ENCODE measurements at regions not wholly inside any gene's neighbourhood (a gene's known extent, or its start where the extent isn't known, plus 50 kb on each side); places are given as distances from the start of the nearest gene placed in this dataset.

GRCh38 chr18:22848615-22849014 lies 84.5 kb upstream of the RBBP8 start:
- no peak for DNase-seq (ENCODE audit: low spot score)
- Histone ChIP-seq H3K27ac (no peak overlapping the region), H3K4me3 (no peak overlapping the region)
- TF ChIP-seq CTCF (IDR thresholded peaks at IDR 0.05), result no peak

GRCh38 chr18:22856870-22857269 lies 76.3 kb upstream of the RBBP8 start:
- no peak for DNase-seq (ENCODE audit: low spot score)
- H3K27ac ChIP-seq, result no peak overlapping the region
- H3K4me3 ChIP-seq, result no peak overlapping the region
- no peak for TF ChIP-seq CTCF (IDR thresholded peaks at IDR 0.05)

GRCh38 chr18:22858121-22858520 lies 75.0 kb upstream of the RBBP8 start:
- H3K4me3 ChIP-seq, result no peak overlapping the region
- H3K27ac ChIP-seq, result no peak overlapping the region
- no peak for TF ChIP-seq CTCF (IDR thresholded peaks at IDR 0.05)
- no peak for DNase-seq (ENCODE audit: low spot score)

GRCh38 chr18:22860807-22861206 lies 72.3 kb upstream of the RBBP8 start:
- no peak overlapping the region for H3K27ac ChIP-seq
- H3K4me3 ChIP-seq, result no peak overlapping the region
- no peak for TF ChIP-seq CTCF (IDR thresholded peaks at IDR 0.05)
- DNase-seq (ENCODE audit: low spot score), result no peak

GRCh38 chr18:22865354-22866116 lies 67.6 kb upstream of the RBBP8 start:
- Histone ChIP-seq H3K4me3 (no peak overlapping the region), H3K27ac (no peak overlapping the region)
- DNase-seq (ENCODE audit: low spot score), result no peak
- no peak for TF ChIP-seq CTCF (IDR thresholded peaks at IDR 0.05)

GRCh38 chr18:22868831-22869230 lies 64.3 kb upstream of the RBBP8 start:
- Histone ChIP-seq H3K27ac (no peak overlapping the region), H3K4me3 (no peak overlapping the region)
- no peak for DNase-seq (ENCODE audit: low spot score)
- no peak for TF ChIP-seq CTCF (IDR thresholded peaks at IDR 0.05)

- DNase-seq (ENCODE audit: low spot score), result no peak
- no peak for TF ChIP-seq CTCF (IDR thresholded peaks at IDR 0.05)
- no peak overlapping the region for H3K27ac ChIP-seq
- H3K4me3 ChIP-seq, result no peak overlapping the region
These were observed 61.2 kb upstream of the RBBP8 start for GRCh38 chr18:22871809-22872525.

Measured in coronary artery (tissue), 2 donors.